GM12878 (cell line): ENCODE measurements at regions not wholly inside any gene's neighbourhood (a gene's known extent, or its start where the extent isn't known, plus 50 kb on each side); places are given as distances from the start of the nearest gene placed in this dataset.

Experiments used
- ATAC-seq: fragments of 200-7000 bp; cut with Tn5 transposase; 3 replicates; pipeline ENCODE4 v1.9.1; 2020; ENCODE audit warnings: mild to moderate bottlenecking, moderate library complexity
- BruUV-seq: library from RNA; stranded (reverse); fragments of 400-500 nt; replicated peaks from 2 replicates; lab custom pipeline; 2021; lab: Mats Ljungman, UMichigan
- CTCF ChIA-PET: fragments of 300-600 bp; sonication (Branson Sonifier 250); formaldehyde crosslinking; extraction: SDS; loops from one replicate; lab custom pipeline; 2021; ENCODE audit warnings: inconsistent platforms; lab: Yijun Ruan, JAX
- POLR2A ChIA-PET: fragments of 350-600 bp; formaldehyde crosslinking; extraction: SDS; loops from one replicate; lab custom pipeline; 2021; ENCODE audit warnings: inconsistent platforms; lab: Charles Lee
- RAD21 ChIA-PET: fragments of 300-600 bp; sonication (Branson Sonifier 250); formaldehyde crosslinking; loops from one replicate; lab custom pipeline; 2023; ENCODE audit warnings: antibody characterized with exemption; ENCODE audit not compliant: unreplicated experiment; lab: Charles Lee
- SMC1A ChIA-PET: fragments of 300-600 bp; sonication (Branson Sonifier 250); formaldehyde crosslinking; loops from one replicate; lab custom pipeline; 2023; ENCODE audit not compliant: unreplicated experiment, uncharacterized antibody; lab: Charles Lee
- DNase-seq: peaks from one replicate; pipeline ENCODE4 v3.0.0-alpha.2; 2011; ENCODE audit warnings: low read depth, low spot score
- FAIRE-seq: peaks from 3 replicates; lab custom pipeline; 2011; peaks lifted over from hg19 to GRCh38; lab: Jason Lieb, UNC
- H2AFZ ChIP-seq: 2 replicates; pipeline ENCODE4 v1.6.0; 2011; ENCODE audit warnings: low read depth, low read length, control low read depth; ENCODE audit not compliant: control insufficient read depth
- H3K27ac ChIP-seq: 2 replicates; pipeline ENCODE4 v1.5.1; 2011; ENCODE audit warnings: control low read depth; ENCODE audit not compliant: control insufficient read depth, insufficient read depth
- H3K27me3 ChIP-seq, 2 experiments: replicated peaks in 1 of 2; 2 replicates each; pipeline versions ENCODE4 v1.6.0 to v1.6.1; 2011; ENCODE audit warnings: low read length in 1 of 2; ENCODE audit not compliant: control insufficient read depth in 2 of 2, insufficient read depth in 2 of 2
- H3K36me3 ChIP-seq, 2 experiments: 2 replicates each; pipeline ENCODE4 v1.5.1; 2011; ENCODE audit warnings: low read length in 1 of 2; ENCODE audit not compliant: control insufficient read depth in 2 of 2, insufficient read depth in 2 of 2
- H3K4me1 ChIP-seq: 2 replicates; pipeline ENCODE4 v1.6.1; 2011; ENCODE audit warnings: mild to moderate bottlenecking, low read length, moderate library complexity, mixed read lengths; ENCODE audit not compliant: control insufficient read depth, insufficient read depth
- H3K4me2 ChIP-seq: 2 replicates; pipeline ENCODE4 v1.6.0; 2011; ENCODE audit warnings: control low read depth; ENCODE audit not compliant: control insufficient read depth, insufficient read depth
- H3K4me3 ChIP-seq: fragments of 200-600 bp; sonication (generic); 2 replicates; pipeline ENCODE4 v1.5.1; 2016
- H3K79me2 ChIP-seq: 2 replicates; pipeline ENCODE4 v1.6.0; 2011; ENCODE audit warnings: low read length; ENCODE audit not compliant: control insufficient read depth, insufficient read depth
- H3K9ac ChIP-seq: 2 replicates; pipeline ENCODE4 v1.8.0; 2011; ENCODE audit warnings: low read length, control low read depth, mixed read lengths; ENCODE audit not compliant: control insufficient read depth, insufficient read depth
- H3K9me3 ChIP-seq: replicated peaks from 3 replicates; pipeline ENCODE4 v1.5.1; 2011; ENCODE audit warnings: mild to moderate bottlenecking, low read length; ENCODE audit not compliant: control insufficient read depth, insufficient read depth
- H4K20me1 ChIP-seq: 2 replicates; pipeline ENCODE4 v1.6.0; 2011; ENCODE audit not compliant: control insufficient read depth, insufficient read depth
- BCL11A ChIP-seq: IDR thresholded peaks from 2 replicates; pipeline ENCODE4 v1.6.1; 2011; ENCODE audit warnings: low read depth, low read length
- FOXM1 ChIP-seq: IDR thresholded peaks from 2 replicates; pipeline ENCODE4 v1.6.1; 2012; ENCODE audit warnings: low read depth, mild to moderate bottlenecking, inconsistent platforms, low read length, moderate library complexity
- HDGF ChIP-seq: fragments of 450-650 bp; IDR thresholded peaks from 2 replicates; pipeline ENCODE4 v1.6.1; 2016; ENCODE audit warnings: antibody characterized with exemption
- HSF1 ChIP-seq: fragments of 150-350 bp; IDR thresholded peaks from 2 replicates; pipeline ENCODE4 v1.6.1; 2014; ENCODE audit warnings: mild to moderate bottlenecking, low read depth, low read length
- KDM1A ChIP-seq: fragments of 200-600 bp; sonication (generic); IDR thresholded peaks from 2 replicates; pipeline ENCODE4 v1.6.1; 2016; ENCODE audit warnings: borderline replicate concordance
- NFYA ChIP-seq: IDR thresholded peaks from 2 replicates; pipeline ENCODE4 v1.6.1; 2011; ENCODE audit warnings: low read depth, mild to moderate bottlenecking, low read length, improper control_type of control experiment, borderline replicate concordance
- NKRF ChIP-seq: fragments of 450-650 bp; conservative IDR thresholded peaks from 2 replicates; pipeline ENCODE4 v1.6.1; 2017; ENCODE audit warnings: mild to moderate bottlenecking, moderate library complexity
- NR2F1 ChIP-seq: fragments of 450-650 bp; conservative IDR thresholded peaks from 2 replicates; pipeline ENCODE4 v1.6.1; 2017; ENCODE audit warnings: mild to moderate bottlenecking
- PAX5 ChIP-seq: IDR thresholded peaks from 2 replicates; pipeline ENCODE4 v1.6.1; 2011; ENCODE audit warnings: low read depth, low read length, borderline replicate concordance
- ZNF274 ChIP-seq: IDR thresholded peaks from one replicate; pipeline ENCODE4 v1.8.0; 2011; ENCODE audit not compliant: insufficient read length, insufficient read depth
- WGBS: methylation state at CpG from one replicate; pipeline ENCODE4 v1.1.6; 2016; ENCODE audit warnings: low lambda C conversion rate; ENCODE audit not compliant: insufficient replicate concordance, insufficient coverage; ENCODE audit errors: missing lambda C conversion rate; 5-methylcytosine and 5-hydroxymethylcytosine counted together
- in situ Hi-C: fragments of 300-500 bp; cut with MboI; formaldehyde crosslinking; loops from 9 replicates; pipeline ENCODE4 v1.14.3; 2018; ENCODE audit warnings: mixed read lengths
- intact Hi-C: fragments of 100-400 bp; cut with micrococcal nuclease; formaldehyde crosslinking; loops from one replicate; pipeline ENCODE4 v1.14.2; 2022; ENCODE audit not compliant: unreplicated experiment
- TF ChIP-seq, protein P1 (sequence below): IDR thresholded peaks from 2 replicates; pipeline ENCODE4 v1.6.1; 2011; ENCODE audit warnings: borderline replicate concordance, low read depth, mild to moderate bottlenecking, moderate library complexity, low read length; ENCODE audit not compliant: insufficient read depth, poor library complexity, severe bottlenecking
- TF ChIP-seq, protein P2 (sequence below): fragments of 450-650 bp; formaldehyde crosslinking; IDR thresholded peaks from 2 replicates; pipeline ENCODE4 v1.4.0; 2020; ENCODE audit warnings: mild to moderate bottlenecking, moderate library complexity

DNA sequence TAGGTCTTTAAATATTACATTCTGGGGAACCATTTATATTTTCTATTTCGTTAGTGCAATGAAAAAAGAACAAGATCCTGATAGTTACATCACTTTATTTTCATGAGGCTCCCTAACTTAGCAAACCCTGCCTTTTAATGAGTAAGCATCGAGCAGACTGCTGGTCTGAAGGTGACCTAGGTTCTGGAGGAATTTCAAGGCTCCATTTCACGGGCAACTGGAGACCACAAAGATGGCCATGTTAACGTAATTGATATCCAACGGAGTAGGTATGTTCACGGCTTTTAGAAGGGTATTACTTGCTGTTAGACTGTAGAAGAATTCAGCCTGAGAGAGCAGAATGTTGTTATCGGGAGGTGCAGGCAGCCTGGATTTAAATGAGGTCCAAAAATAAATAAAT lies 1597.6 kb downstream of the EFNB2 start:
- Histone ChIP-seq H3K79me2 (no peaks in the 10 kb centered on the region), H3K36me3 (no peaks in the 10 kb centered on the region), H3K27ac (no peak overlapping the region), H3K9ac (no peak overlapping the region), H2AFZ (peak overlapping the region; percentile 62), H3K4me1 (no peaks in the 10 kb centered on the region; the same call in 1 of the 2 replicates), H4K20me1 (no peaks in the 10 kb centered on the region)
- in situ Hi-C loops (no loop called here), intact Hi-C loops (no loop called here)
- FAIRE-seq (no peak), DNase-seq (no peak), ATAC-seq (no peak)
- POLR2A ChIA-PET: no interaction called here
- no TSS peak for BruUV-seq
- 15% methylated on average over 7 of the region's 7 CpGs for WGBS
- SMC1A ChIA-PET: no interaction called here
- TF ChIP-seq, protein P1, sequence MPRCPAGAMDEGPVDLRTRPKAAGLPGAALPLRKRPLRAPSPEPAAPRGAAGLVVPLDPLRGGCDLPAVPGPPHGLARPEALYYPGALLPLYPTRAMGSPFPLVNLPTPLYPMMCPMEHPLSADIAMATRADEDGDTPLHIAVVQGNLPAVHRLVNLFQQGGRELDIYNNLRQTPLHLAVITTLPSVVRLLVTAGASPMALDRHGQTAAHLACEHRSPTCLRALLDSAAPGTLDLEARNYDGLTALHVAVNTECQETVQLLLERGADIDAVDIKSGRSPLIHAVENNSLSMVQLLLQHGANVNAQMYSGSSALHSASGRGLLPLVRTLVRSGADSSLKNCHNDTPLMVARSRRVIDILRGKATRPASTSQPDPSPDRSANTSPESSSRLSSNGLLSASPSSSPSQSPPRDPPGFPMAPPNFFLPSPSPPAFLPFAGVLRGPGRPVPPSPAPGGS: no peak
- TF ChIP-seq NKRF (no peak), ZNF274 (no peak), BCL11A (no peak), PAX5 (no peak), NR2F1 (no peak), HDGF (no peak), HSF1 (no peak), FOXM1 (no peak), KDM1A (no peak), NFYA (no peak)
- TF ChIP-seq, protein P2, sequence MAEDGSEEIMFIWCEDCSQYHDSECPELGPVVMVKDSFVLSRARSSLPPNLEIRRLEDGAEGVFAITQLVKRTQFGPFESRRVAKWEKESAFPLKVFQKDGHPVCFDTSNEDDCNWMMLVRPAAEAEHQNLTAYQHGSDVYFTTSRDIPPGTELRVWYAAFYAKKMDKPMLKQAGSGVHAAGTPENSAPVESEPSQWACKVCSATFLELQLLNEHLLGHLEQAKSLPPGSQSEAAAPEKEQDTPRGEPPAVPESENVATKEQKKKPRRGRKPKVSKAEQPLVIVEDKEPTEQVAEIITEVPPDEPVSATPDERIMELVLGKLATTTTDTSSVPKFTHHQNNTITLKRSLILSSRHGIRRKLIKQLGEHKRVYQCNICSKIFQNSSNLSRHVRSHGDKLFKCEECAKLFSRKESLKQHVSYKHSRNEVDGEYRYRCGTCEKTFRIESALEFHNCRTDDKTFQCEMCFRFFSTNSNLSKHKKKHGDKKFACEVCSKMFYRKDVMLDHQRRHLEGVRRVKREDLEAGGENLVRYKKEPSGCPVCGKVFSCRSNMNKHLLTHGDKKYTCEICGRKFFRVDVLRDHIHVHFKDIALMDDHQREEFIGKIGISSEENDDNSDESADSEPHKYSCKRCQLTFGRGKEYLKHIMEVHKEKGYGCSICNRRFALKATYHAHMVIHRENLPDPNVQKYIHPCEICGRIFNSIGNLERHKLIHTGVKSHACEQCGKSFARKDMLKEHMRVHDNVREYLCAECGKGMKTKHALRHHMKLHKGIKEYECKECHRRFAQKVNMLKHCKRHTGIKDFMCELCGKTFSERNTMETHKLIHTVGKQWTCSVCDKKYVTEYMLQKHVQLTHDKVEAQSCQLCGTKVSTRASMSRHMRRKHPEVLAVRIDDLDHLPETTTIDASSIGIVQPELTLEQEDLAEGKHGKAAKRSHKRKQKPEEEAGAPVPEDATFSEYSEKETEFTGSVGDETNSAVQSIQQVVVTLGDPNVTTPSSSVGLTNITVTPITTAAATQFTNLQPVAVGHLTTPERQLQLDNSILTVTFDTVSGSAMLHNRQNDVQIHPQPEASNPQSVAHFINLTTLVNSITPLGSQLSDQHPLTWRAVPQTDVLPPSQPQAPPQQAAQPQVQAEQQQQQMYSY (CRISPR knock-in tag): no peak
- TF ChIP-seq, all 136 proteins: peak for 0
- H3K9me3 ChIP-seq: no peaks in the 10 kb centered on the region
- RAD21 ChIA-PET: no interaction called here
- CTCF ChIA-PET: no interaction called here
- no peak overlapping the region for H3K4me2 ChIP-seq
- H3K4me3 ChIP-seq: no peak overlapping the region
- H3K27me3 ChIP-seq: no peaks in the 10 kb centered on the region
